DMS 273 (cell line): ENCODE measurements at regions not wholly inside any gene's neighbourhood (a gene's known extent, or its start where the extent isn't known, plus 50 kb on each side); places are given as distances from the start of the nearest gene placed in this dataset.

Experiments
- DNase-seq: peaks from one replicate; lab custom pipeline; 2025; ENCODE audit not compliant: unreplicated experiment; lab: John Stamatoyannopoulos, UW

- no peak for DNase-seq
Observed at GRCh38 chr21:16709866-16710550, 802.8 kb upstream of the CXADR start.

DNA sequence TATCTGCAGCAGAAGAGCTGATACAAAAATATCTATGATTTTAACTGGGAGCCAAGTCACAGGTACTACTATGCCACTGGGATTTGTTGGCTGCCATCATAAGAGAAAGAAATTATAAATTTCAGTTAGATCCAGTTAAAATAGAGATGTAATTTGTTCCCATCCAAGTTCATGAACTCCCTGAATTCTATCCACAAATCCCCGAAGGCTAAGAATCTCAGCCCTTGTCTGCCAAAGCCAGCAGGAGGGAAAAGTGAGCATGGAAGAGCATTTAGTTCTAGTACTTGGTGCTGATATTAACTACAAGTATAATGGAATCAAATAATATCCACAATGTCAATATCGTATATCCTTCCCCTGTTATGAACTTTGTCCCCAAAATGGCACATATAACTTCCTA lies 801.1 kb upstream of the CXADR start:
- no peak for DNase-seq

DNA sequence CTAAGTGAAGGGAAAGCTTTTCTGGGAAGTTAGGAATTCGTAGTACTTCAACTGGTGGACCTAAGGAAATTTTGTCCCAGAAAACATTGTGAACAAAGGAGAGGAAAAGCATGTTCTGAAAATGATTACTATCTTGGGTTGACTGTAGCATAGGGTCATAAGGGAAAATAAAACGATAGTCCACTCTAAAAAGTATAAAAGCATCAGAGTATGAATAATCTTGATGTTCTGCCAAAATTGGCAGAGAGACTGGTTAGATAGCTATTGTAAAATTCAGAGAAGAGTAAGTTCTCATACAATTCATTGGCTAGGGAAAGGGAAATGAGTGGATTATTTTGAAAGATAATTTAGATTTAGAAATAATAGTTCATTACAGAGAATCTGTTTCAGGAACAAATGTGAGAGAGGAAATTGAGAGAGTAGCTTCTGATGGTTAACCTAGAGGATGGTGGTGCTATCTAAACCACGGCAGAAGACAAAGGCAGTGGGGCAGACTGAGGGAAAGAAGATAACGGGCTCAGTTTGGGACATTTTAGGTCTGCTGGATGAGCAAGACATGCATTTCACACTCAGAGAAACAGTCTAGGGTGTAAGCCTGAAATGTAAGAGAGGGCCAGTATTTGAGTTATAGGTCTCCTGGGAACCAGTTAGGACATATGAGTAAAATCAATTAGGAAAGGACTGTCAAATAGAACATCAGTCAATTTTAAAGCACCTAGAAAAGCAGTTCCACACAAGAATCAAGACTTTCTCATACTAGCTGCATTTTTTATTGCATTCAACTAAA lies 799.3 kb upstream of the CXADR start:
- no peak for DNase-seq

GRCh38 chr21:16740511-16740910 lies 772.3 kb upstream of the CXADR start:
- no peak for DNase-seq

DNA sequence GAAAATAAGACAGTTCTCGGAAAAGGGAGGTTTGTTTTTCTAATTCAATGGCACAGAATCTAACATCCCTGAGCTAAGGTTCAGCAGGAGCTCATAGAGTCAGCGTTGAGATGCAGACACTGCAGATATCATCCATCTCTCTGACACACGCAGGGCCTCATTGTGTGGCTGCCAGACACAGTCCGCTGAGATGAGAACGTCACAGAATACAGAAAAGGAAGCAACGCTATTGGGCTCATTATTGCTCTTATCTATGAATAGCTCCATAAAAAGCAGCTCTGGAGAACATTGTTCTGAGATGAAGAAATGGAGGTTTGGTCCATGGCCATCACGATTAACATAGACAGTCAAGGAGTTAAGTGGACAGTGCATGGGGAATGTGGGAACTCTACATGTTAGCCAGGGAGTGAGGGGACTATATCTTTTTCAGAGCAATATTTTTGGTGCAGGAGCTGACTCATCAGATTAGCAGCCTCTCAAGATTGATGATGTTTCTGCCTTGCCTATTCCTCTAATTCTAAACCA lies 771.6 kb upstream of the CXADR start:
- DNase-seq, result no peak

DNA sequence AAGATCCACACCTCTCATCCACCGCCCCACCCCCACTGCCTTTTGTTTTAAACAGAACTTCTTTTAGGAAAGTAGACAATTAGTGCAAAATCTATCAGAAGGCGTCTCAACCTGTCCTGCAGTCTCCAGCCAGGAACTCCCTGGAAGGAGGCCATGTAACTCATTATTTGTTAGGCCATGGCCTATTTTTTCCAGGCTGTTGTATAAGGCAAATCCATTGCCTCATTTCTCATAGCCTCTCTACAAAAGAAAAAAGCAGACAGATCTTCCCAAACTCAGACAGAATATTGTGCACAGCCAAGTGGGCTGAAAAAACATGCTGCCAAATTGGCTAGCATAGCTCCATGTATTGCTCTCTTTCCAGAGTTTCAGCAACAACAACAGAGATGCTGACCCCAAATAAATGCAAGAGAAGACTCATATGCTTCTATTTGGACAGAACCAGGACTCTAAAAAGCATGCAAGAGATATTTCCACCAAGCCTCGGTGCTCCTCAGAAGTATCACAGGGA lies 770.7 kb upstream of the CXADR start:
- DNase-seq, result no peak

DNA sequence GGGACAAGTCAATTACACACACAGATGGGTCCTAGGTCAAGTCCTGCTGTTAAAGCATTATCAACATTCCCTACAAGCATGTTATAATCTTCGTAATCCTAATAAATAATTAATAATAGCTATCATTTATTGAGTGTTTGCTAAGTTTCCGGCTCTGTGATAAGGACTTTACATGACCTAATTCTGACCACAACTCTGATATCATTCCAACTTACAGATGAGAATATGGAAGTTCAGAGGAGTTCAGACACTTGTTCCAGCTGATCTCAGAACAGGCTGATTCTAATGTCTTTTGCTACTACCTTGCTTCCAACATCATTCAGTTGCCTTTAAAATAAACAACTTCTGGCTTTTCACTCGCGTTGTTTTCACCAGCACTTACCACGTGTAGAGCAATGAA lies 770.1 kb upstream of the CXADR start:
- DNase-seq, result no peak

DNA sequence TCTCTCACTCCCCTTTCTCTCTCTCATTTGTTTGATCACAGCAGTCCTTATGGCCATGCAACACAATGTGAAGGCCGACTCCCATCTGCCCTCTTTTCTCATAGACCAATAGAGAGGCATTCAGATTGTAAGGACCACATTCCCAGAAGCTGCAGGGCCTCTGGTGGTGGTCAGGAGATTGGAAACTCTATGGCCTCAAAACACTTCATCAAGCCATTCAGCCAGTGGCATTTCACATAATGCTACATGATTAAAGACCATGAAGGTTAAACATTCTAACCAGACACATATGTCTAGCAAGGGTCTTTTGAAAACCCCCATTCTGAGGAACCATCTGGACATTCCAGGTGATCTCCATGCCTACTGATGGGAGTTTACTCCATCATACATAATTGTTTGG lies 769.5 kb upstream of the CXADR start:
- DNase-seq, result no peak

DNA sequence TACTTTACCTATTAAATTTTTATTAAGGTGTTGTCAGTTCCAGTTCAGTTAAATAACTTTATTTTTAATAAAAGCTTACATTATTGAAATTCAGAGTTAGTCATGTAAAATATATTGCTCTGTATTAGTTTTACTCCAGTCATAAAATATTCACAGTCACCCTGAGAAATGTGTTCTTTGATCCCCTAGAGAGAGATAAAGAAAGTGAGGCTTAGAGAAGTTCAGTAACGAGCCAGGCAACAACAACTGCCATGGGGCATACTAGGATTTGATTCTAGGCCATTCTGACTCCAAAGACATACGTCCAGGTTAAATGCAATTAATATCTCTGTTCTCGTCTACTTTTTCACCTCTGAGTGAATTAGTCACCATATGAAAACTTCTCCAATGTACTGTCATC lies 761.9 kb upstream of the CXADR start:
- DNase-seq, result no peak

GRCh38 chr21:16751695-16752474 lies 761.0 kb upstream of the CXADR start:
- DNase-seq, result no peak

DNA sequence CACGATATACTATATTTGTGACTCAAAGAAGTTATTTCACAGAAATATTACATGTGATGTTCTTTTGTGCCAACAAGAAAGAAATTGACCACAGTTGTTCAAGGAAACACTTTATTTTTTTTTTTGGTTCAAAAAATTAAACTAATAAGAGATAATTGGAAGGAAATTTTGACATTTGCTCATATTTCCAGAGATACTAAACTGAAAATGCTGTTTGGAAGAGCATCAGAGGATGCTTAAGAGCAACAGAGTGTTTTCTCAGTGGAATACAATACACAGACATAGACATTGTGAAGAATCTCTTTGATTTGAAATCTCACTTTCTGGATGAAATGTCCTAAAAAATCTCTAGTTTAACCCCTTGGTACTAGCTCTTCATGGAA lies 760.4 kb upstream of the CXADR start:
- DNase-seq, result no peak

DNA sequence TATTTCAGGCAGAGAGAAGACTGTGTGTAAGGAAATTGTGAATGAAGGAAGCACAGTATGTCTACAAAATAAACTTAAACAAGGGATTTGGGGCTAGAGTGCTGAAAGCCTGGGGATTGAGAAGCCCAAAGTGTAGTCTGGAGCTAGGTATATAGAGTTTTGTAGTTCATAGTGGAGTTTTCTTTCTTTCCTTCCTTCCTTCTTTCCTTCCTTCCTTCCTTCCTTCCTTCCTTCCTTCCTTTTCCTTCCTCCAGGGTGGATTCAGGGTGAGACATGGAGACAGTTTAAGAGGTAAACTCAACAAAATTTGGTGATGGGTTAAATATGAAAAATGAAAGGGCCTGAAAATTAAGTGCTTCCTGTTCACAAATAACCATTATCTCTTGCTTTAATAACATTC lies 757.8 kb upstream of the CXADR start:
- DNase-seq, result no peak

DNA sequence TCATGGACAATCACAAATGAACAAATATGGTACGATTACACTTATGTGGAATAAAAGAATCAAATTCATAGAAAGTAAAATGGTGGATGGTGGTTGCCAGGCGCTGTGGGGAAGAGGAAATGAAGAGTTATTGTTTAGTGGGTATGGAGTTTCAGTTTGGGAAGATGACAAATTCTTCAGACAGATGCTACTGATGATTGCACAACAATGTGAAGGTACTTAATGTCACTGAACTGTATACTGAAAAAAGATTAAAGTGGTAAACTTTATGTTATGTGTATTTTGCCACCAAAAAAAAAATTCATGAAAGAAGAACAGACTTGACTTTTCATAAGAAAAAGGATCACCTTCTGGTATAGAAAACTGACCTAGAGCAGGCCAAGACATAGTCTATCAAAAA lies 745.6 kb upstream of the CXADR start:
- no peak for DNase-seq

DNA sequence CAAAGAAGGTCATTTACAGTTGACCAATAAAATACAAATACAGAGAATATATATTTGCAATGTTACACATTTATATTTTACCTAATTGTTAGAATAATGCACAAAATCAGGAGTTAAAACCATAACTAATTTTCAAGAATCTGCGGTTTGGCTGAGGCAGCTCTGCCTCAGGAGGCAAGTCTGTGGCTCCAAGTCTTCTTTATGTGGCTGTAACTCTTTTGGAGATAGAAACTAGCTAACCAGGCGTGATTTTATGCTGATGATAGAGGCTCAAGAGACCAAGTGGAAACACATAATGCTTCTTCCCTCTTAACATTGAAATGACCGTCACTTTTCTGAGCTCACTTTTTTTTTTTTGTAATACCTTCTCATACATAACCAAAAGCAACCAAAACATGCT lies 744.7 kb upstream of the CXADR start:
- no peak for DNase-seq

GRCh38 chr21:16770266-16770665 lies 742.6 kb upstream of the CXADR start:
- no peak for DNase-seq

- no peak for DNase-seq
Observed at GRCh38 chr21:16773206-16773605, 739.6 kb upstream of the CXADR start.

DNA sequence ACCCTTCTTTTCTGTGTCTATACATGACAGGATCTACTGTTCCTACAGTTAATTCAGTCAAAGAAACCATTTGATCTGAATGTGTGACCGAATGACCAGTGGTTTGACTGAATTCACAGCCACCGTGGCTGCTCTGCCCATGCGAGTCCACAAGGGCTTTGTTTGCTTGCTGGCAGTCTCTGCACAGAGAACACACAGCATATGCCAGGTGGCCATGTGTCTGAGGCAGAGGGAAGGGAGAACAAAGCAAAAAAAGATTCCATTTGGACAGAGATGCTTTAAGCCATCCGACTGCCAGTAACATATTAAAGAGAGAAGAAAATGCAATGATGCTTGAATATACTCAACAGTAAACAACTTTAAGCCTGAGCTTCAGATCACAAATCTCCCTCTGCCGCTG lies 737.8 kb upstream of the CXADR start:
- DNase-seq, result no peak

DNA sequence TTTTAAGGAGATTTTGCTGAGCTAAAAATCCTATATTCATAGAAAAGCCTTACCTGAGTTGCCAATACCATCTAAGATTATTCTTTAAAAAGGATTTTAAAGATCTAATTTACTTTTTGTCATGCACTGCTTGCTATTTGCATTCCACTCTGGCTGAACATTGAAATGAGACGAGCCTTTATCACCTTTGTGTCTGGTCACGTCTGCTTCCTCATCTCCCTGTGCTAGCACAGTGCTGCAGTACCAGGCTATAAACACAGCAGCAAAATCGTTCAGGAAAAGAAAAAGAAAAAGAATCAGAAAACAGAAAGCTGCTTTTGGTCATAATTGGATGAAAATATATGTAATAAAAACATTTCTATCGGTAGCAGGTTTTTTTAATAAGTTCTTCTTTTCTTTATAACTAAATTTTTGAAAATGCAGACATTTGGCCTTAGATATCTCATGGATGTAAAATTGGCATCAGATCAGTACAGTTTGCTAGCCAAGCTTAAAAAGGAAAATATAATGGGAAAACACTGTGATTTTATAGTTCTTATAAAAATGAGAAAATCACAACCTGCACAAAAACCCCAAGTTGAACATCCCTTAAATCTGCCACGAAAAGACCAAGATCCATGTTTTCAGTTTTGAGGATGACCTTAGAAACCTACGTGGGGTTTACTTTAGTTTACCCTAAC lies 735.7 kb upstream of the CXADR start:
- no peak for DNase-seq

DNA sequence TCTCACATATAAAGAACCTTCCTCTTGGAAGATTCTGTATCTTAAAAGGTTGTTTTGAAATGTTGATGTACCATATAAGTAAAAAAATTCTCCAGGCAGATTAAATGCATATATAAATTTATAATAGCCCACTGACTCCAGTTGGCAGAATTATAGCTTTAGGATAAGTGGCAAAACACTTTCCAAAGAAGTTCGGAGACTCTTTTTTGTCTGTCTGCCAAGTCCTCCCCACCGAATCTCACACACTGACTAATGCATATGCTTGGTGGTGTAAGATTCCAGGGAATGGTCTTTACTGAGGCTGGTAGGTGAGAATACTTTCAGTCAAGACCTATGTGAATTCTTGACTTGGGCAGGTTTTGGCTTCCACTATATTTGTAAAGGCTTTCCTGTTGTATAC lies 724.3 kb upstream of the CXADR start:
- no peak for DNase-seq

GRCh38 chr21:16789636-16790035 lies 723.2 kb upstream of the CXADR start:
- no peak for DNase-seq

- DNase-seq, result no peak
Observed at GRCh38 chr21:16792101-16792500, 720.7 kb upstream of the CXADR start.
